Mucosa of gallbladder (tissue), 1 donor: ENCODE measurements at regions not wholly inside any gene's neighbourhood (a gene's known extent, or its start where the extent isn't known, plus 50 kb on each side); places are given as distances from the start of the nearest gene placed in this dataset.

Experiments
- DNase-seq: peaks from one replicate; pipeline ENCODE4 v3.0.0-alpha.2; 2020; ENCODE audit warnings: low spot score
- donor health status: DM: no; HTN: no; CAD: no.

GRCh38 chr2:200054681-200055468 lies 99.5 kb downstream of the MAIP1 start:
- DNase-seq, result no peak

- DNase-seq, result no peak
These were observed 100.7 kb downstream of the MAIP1 start for GRCh38 chr2:200056105-200056504.

GRCh38 chr2:200063155-200063554 lies 107.8 kb downstream of the MAIP1 start:
- no peak for DNase-seq

GRCh38 chr2:200064879-200065278 lies 109.5 kb downstream of the MAIP1 start:
- no peak for DNase-seq

GRCh38 chr2:200065477-200065876 lies 110.1 kb downstream of the MAIP1 start:
- no peak for DNase-seq

GRCh38 chr2:200066417-200066816 lies 111.0 kb downstream of the MAIP1 start:
- DNase-seq, result no peak

- DNase-seq, result no peak
These were observed 113.3 kb downstream of the MAIP1 start for GRCh38 chr2:200068642-200069041.

GRCh38 chr2:200077210-200077650 lies 121.8 kb downstream of the MAIP1 start:
- DNase-seq, result no peak

- no peak for DNase-seq
These were observed 122.5 kb downstream of the MAIP1 start for GRCh38 chr2:200077838-200078237.

- DNase-seq, result no peak
These were observed 124.0 kb downstream of the MAIP1 start for GRCh38 chr2:200079356-200079755.

- no peak for DNase-seq
These were observed 125.9 kb downstream of the MAIP1 start for GRCh38 chr2:200081236-200081635.

GRCh38 chr2:200081811-200082210 lies 126.4 kb downstream of the MAIP1 start:
- no peak for DNase-seq

GRCh38 chr2:200084036-200084435 lies 128.7 kb downstream of the MAIP1 start:
- no peak for DNase-seq

GRCh38 chr2:200086911-200087310 lies 131.5 kb downstream of the MAIP1 start:
- no peak for DNase-seq

- no peak for DNase-seq
These were observed 132.1 kb downstream of the MAIP1 start for GRCh38 chr2:200087451-200087850.

- DNase-seq, result no peak
These were observed 133.8 kb downstream of the MAIP1 start for GRCh38 chr2:200089040-200089755.

GRCh38 chr2:200089756-200090109 lies 134.4 kb downstream of the MAIP1 start:
- DNase-seq, result no peak

- no peak for DNase-seq
These were observed 135.3 kb downstream of the MAIP1 start for GRCh38 chr2:200090683-200091082.

- no peak for DNase-seq
These were observed 135.7 kb downstream of the MAIP1 start for GRCh38 chr2:200091126-200091525.

- peak; percentile 22 for DNase-seq
These were observed 136.9 kb downstream of the MAIP1 start for GRCh38 chr2:200092235-200092634.

- DNase-seq, result no peak
These were observed 140.1 kb downstream of the MAIP1 start for GRCh38 chr2:200095436-200095835.

- no peak for DNase-seq
These were observed 143.9 kb downstream of the MAIP1 start for GRCh38 chr2:200099256-200099655.

GRCh38 chr2:200100027-200100426 lies 144.6 kb downstream of the MAIP1 start:
- DNase-seq, result no peak
